ENCODE measurements at regions not wholly inside any gene's neighbourhood (a gene's known extent, or its start where the extent isn't known, plus 50 kb on each side); places are given as distances from the start of the nearest gene placed in this dataset.

GRCh38 chr13:84864341-84864740 is 934.9 kb downstream of the SLITRK6 start:
- 74% methylated on average over 2 of the region's 2 CpGs for WGBS (ENCODE audit: low lambda C conversion rate, missing lambda C conversion rate)
- Histone ChIP-seq H3K79me2 (no peaks in the 10 kb centered on the region), H3K9me3 (ENCODE audit: low read depth) (no peaks in the 10 kb centered on the region), H3K4me1 (ENCODE audit: insufficient read depth) (no peaks in the 10 kb centered on the region), H3K4me2 (no peak overlapping the region), H3K9me2 (replicated peaks; ENCODE audit: insufficient read depth) (no peaks in the 10 kb centered on the region), H3K36me3 (replicated peaks; ENCODE audit: insufficient read depth, low read depth) (no peaks in the 10 kb centered on the region), H4K20me1 (ENCODE audit: insufficient read depth, poor library complexity, severe bottlenecking) (no peaks in the 10 kb centered on the region), H2AFZ (no peak overlapping the region), H3K27me3 (no peaks in the 10 kb centered on the region), H3K27ac (no peak overlapping the region), H3K4me3 (no peak overlapping the region)
- DNase-seq (ENCODE audit: low spot score) = no peak
- TF ChIP-seq EZH2 (IDR thresholded peaks at IDR 0.05; ENCODE audit: borderline replicate concordance) = no peak
- TF ChIP-seq CTCF (IDR thresholded peaks at IDR 0.05; ENCODE audit: poor library complexity) = no peak
- no peak for TF ChIP-seq EZH2phosphoT487 (IDR thresholded peaks at IDR 0.05; ENCODE audit: low read depth, severe bottlenecking, unreplicated experiment)

- no peak for DNase-seq (ENCODE audit: low spot score)
- no peak overlapping the region for H3K4me2 ChIP-seq
- H3K4me3 ChIP-seq = no peak overlapping the region
- H3K4me1 ChIP-seq (ENCODE audit: insufficient read depth) = no peaks in the 10 kb centered on the region
- no peaks in the 10 kb centered on the region for H3K79me2 ChIP-seq
- no peak overlapping the region for H3K27ac ChIP-seq
- no peaks in the 10 kb centered on the region for H3K27me3 ChIP-seq
- no peaks in the 10 kb centered on the region for H3K9me2 ChIP-seq (replicated peaks; ENCODE audit: insufficient read depth)
- H2AFZ ChIP-seq = no peak overlapping the region
- TF ChIP-seq CTCF (IDR thresholded peaks at IDR 0.05; ENCODE audit: poor library complexity) (no peak), EZH2phosphoT487 (IDR thresholded peaks at IDR 0.05; ENCODE audit: low read depth, severe bottlenecking, unreplicated experiment) (no peak), EZH2 (IDR thresholded peaks at IDR 0.05; ENCODE audit: borderline replicate concordance) (no peak)
- no peaks in the 10 kb centered on the region for H3K36me3 ChIP-seq (replicated peaks; ENCODE audit: insufficient read depth, low read depth)
- WGBS (ENCODE audit: low lambda C conversion rate, missing lambda C conversion rate) = 86% methylated on average over 1 of the region's 1 CpG
- no peaks in the 10 kb centered on the region for H3K9me3 ChIP-seq (ENCODE audit: low read depth)
- H4K20me1 ChIP-seq (ENCODE audit: insufficient read depth, poor library complexity, severe bottlenecking) = no peaks in the 10 kb centered on the region
These were observed 952.1 kb downstream of the SLITRK6 start for GRCh38 chr13:84847107-84847506.

- H3K27ac ChIP-seq = peak overlapping the region; percentile 24
- H3K4me1 ChIP-seq (ENCODE audit: insufficient read depth) = no peaks in the 10 kb centered on the region
- H3K9me2 ChIP-seq (replicated peaks; ENCODE audit: insufficient read depth) = no peaks in the 10 kb centered on the region
- no peaks in the 10 kb centered on the region for H3K36me3 ChIP-seq (replicated peaks; ENCODE audit: insufficient read depth, low read depth)
- 47% methylated on average over 4 of the region's 4 CpGs for WGBS (ENCODE audit: low lambda C conversion rate, missing lambda C conversion rate)
- no peaks in the 10 kb centered on the region for H4K20me1 ChIP-seq (ENCODE audit: insufficient read depth, poor library complexity, severe bottlenecking)
- H3K4me3 ChIP-seq = no peak overlapping the region
- no peaks in the 10 kb centered on the region for H3K79me2 ChIP-seq
- no peak overlapping the region for H3K4me2 ChIP-seq
- no peak for DNase-seq (ENCODE audit: low spot score)
- no peaks in the 10 kb centered on the region for H3K9me3 ChIP-seq (ENCODE audit: low read depth)
- no peaks in the 10 kb centered on the region for H3K27me3 ChIP-seq
- no peak overlapping the region for H2AFZ ChIP-seq
- TF ChIP-seq EZH2 (IDR thresholded peaks at IDR 0.05; ENCODE audit: borderline replicate concordance) = no peak
- no peak for TF ChIP-seq EZH2phosphoT487 (IDR thresholded peaks at IDR 0.05; ENCODE audit: low read depth, severe bottlenecking, unreplicated experiment)
- TF ChIP-seq CTCF (IDR thresholded peaks at IDR 0.05; ENCODE audit: poor library complexity) = no peak
These were observed 953.2 kb downstream of the SLITRK6 start for GRCh38 chr13:84845907-84846619.
